Activated CD8-positive, alpha-beta memory T cell treated with anti-CD3 and anti-CD28 coated beads for 48 hours (primary cell): ENCODE measurements at regions not wholly inside any gene's neighbourhood (a gene's known extent, or its start where the extent isn't known, plus 50 kb on each side); places are given as distances from the start of the nearest gene placed in this dataset.
A peak's percentile ranks its signal among the peaks of the same experiment; 100 is the strongest.
"Not testable (repeated sequence)": the region's sequence is repeated elsewhere in the genome, so short reads cannot be mapped to it uniquely, and the experiment has no call there.

Experiments
- DNase-seq, 3 experiments: peaks; one replicate each; pipeline ENCODE4 v3.0.0-alpha.2; 2020; ENCODE audit warnings: low read depth in 2 of 3, low spot score in 2 of 3

DNA sequence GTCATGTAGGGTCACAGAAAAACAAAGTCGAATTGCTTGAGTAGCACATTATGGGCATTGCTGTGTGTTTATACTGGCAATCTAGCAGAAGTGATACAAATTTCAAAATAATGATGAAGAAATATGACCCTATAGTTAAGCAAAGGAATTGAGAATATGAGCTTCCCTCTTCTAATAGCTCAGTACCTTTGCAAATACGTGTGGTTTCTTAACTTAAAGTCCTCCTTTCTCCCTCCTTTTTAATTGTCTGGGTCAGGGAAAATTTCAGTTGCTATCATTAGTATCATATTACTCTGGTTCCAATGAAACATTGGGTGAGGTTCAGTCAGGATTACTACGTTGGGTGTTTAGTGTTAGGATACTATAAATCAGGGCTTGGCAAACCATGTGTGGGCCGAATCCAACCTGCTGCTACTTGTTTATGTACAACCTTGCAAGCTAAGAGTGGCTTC lies 166.8 kb upstream of the CARMIL1 start:
- DNase-seq: no peak

DNA sequence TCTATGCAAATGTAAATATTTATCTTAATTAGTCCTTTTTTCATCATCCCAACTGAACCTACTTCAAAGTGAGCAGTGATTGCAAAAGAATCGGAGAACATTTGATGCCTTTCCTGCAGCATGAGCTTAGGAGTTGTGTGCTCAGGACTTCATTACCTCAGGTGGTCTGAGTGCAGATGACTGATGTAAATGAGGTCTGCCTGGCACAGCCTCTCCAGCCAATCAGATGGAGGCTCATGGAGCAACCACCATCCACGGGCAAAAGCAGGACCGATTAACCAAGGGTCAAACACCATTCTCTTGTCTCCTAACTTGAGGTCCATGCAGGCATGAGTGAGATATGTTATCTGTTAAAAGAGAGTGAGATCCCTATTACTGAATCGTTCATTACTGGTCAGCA lies 165.7 kb upstream of the CARMIL1 start:
- no peak for DNase-seq

DNA sequence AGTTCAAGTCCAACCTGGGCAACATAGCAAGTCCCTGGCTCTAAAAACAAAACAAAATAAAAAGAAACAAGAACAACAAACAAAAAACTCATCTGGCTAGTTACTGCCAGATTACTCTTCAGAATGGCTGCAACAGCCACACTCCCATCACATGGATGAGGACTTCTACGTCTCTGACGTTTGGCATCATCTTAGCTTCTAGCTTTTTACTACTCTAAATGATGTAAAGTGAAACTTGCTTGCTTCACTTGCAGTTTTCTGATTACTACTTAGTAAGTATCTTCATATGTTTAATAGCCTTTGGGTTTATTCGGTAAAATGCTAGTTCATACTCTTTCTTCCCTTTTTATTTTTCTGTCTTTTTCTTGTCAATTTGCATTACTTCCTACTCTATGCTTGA lies 161.1 kb upstream of the CARMIL1 start:
- DNase-seq: no peak

DNA sequence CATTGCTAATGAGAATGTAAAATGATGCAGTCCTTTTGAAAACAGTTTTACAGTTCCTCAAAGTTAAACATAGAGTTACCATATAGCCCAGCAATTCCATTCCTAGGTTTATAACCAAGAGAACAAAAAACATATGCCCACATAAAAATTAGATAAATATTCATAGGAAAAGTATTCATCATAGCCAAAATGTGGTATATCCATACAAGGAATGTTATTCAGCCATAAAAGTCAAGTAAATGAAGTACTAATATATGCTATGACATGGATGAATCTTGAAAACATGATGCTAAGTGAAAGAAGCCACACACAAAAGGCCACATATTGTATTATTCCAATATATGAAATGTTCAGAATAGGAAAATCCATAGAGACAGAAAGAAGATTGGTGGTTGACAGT lies 158.0 kb upstream of the CARMIL1 start:
- no peak for DNase-seq

DNA sequence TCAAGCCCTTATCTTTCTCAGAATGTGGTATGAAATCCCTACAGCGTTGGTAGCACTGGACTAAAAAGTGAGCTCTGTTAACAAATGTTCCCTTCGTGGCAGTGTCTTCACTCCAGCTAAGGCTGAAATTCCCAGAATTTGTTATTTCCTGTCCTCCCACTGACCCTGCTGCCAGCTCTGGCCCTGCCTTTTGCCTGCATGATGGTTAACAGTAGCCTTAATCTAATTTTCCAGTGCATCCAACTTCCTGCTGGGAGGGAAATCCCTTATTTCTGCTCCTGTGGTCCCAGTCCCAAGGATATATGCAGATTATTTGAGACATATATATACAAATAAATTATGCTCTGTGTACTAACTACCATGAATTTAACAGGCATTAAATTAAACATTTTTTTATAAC lies 157.2 kb upstream of the CARMIL1 start:
- DNase-seq: no peak

DNA sequence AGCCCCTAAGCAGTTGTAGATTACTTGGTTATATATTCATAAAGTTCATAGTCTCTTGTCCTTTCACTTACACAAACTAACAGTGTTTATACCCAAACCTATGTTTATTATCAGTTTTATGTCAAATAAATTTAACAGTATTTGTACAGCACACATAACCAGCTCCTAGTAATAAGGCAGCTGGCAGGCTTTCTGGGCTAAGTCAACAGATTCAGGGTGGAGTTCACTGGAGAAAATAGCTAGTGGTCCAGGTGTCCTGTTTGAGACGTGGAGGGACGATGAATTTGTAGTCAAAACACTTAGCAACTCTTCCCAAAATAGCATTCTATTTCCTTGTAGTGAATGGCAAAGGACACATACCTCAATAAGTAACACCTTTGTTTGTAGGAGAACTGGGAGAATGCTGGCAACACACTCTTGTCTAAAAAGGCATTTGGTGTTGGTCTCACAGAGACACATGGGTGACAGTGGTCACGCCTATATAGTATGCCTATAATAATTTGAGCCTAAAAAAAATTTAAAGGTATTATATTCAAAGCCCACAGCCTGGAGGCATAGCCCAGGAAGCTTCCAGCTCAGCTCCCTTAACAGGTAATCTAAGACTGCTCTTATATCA lies 156.4 kb upstream of the CARMIL1 start:
- no peak for DNase-seq

DNA sequence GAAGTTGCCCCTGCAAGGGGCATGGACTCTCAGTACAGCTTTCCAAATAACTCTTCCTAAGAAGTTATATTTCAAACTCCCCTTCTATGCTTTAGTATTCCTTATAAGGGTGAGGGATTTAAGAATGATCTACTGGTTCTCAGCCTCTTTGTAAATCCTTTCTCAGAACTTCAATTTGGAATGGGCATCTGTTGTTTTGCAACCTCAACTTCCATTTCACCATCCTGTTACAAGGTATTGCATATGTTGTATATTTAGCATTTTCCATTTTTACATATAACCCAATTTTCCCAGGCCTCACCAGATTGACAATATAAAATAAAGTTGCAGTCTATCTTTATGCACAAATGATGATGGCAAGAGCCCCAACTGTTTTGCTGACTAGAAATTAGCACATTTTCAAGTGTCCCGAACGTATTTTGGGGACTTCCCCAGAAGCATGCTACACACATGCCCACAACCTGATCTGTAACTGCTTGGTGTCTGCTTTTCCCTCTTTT lies 154.9 kb upstream of the CARMIL1 start:
- DNase-seq: no peak

DNA sequence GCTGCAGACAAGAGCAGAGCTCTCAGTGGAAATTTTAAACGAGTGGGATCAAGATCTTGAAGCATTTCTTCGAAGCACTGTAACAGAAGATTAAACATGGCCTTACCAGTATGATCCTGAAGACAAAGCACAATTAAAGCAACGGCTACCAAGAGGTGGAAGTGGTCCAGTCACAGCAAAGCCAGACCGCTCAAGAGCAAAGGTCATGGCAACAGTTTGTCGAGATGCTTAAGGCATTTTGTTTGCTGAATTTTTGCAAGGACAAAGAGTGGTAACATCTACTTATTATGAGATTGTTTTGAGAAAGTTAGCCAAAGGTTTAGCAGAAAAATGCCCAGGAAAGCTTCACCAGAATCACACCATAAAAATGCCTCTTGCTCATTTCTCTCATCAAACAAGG lies 153.4 kb upstream of the CARMIL1 start:
- DNase-seq: no peak

DNA sequence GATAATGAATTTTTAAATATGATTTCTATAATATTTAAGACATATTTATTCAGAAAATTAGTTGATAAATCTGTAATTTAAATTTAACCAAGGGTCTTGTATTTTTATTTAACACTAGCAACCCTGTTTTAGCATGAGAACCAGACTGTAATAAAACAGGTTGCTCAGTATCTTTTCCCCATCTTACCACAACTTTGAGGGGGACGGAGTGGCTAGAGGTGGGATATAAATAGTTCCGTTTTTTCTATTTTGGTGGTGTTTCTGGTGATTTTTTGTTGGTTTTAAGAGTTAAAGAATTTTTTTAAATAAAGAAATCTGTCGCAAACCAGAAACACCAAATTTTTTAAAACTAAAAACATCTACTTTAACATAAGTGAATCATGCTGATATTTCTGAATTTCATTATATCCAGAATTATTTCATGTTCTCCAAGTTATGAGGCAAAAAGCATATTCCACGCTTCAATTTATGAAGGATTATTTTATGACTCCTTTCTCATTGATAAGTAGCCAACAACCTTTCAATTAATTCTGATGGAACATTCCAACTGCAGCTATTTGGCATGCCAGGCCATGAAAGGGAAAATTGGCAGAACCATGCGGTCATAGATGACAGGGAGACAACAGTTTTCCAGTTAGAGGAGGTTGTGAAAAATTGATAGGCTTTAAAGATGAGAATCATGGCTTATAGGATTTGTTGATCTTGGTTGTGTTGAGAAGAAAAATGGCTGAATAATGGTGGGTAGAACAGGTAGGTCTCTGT lies 151.9 kb upstream of the CARMIL1 start:
- DNase-seq: no peak

DNA sequence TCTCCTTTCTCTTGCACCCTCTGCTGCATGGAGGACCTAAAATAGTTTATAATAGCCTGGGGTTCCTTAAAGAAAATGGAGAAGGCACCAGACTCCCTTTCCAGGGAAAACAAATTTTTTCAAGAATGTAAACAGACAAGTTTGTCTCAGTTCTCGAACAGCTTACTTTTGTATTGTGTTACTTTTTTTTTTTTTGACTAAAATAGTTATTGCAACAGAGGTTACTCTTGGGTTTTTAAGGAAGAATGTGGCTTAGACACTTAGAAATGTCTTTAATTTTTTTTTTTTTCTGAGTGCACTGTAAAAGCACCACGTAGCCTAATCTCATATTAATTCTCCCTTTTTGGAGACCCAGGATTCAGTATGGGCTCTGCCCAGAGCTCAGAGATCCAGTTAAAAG lies 148.7 kb upstream of the CARMIL1 start:
- no peak for DNase-seq

DNA sequence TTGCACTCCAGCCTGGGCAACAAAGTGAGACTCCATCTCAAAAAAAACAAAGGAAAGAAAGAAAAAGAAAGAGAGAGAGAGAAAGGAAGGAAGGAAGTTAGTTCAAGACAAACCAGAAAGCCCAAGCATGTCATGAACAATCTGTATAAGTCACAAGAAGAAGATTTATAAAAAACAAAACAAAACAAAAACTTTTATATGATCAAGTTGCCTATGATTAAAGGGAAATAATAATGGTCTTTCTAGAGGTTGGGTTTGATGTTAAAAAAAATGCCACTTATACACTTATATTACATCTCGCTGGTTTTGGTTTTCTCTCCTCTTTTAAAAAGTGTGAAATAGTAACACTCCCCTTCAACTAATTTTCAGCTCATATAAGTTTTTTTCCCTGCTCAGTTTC lies 146.2 kb upstream of the CARMIL1 start:
- DNase-seq: no peak

DNA sequence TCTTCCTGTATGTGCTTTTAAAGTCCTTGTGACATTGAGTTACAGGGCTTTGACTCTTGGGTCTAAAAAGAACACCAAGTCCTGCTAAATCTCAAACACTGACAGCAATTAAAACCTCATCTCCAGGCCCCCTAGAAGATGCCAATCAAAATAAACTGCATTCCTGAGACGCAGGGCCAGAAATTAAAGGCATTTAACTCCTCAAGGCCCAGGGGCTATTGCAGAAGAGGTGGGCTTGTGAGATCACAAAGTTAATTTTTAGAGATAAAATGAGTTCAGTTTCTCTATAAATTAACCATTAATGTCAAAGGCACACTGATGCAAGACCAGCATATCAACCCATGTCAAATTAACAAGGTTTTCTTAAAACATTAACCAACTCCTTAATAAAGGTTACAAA lies 145.6 kb upstream of the CARMIL1 start:
- DNase-seq: no peak

DNA sequence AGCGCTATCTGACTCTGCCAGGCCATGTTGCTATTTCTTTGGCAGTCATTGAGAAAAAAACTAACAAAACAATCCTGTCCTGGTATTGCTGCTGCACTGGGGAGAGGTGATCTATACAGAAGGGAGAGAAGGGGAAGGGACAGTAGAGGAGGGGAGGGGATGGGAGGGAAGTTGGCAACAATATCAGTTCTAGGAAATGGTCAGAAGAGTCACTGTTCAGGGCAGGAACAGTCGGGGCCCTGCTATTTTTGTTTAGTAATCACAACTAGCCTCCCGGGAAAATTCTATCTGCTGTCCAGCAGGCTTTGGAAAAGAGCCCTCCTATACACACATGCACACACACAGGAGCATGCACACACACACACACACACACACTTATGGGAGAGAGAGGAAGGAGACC lies 142.3 kb upstream of the CARMIL1 start:
- no peak for DNase-seq

DNA sequence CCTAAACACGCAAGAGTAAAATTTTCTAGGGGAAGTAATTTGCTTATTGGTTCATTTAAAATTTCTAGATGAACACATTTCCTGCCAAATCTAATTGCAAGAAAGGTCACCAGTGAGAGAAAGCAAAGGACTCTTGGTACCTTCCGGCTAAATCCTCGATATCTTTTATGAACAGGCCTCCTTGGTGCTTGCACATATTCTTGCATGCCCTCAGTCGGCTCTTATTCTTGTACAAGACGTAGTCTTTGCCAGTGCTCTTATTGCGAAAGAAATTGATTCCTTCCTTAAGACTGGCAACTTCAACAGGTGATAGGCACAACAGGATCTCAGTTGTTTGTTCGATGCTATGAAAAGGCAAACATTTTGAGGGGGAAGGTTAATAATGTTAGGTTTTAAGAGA lies 141.7 kb upstream of the CARMIL1 start:
- no peak for DNase-seq

DNA sequence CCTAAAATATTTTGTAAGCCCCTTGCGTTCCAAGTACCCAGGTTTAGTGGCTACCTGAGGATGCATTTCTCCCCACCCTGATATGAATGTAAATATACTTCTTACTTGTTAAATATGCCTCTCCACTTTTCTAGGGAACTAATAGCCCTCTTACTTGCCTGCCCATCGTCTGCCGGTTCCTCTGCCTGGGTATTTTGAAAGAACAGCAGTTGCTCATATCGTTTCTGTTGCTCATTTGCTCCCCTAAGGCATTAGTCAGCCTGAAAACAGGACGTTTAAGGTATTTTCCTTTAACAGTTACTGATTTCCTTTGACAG lies 141.3 kb upstream of the CARMIL1 start:
- DNase-seq: no peak

DNA sequence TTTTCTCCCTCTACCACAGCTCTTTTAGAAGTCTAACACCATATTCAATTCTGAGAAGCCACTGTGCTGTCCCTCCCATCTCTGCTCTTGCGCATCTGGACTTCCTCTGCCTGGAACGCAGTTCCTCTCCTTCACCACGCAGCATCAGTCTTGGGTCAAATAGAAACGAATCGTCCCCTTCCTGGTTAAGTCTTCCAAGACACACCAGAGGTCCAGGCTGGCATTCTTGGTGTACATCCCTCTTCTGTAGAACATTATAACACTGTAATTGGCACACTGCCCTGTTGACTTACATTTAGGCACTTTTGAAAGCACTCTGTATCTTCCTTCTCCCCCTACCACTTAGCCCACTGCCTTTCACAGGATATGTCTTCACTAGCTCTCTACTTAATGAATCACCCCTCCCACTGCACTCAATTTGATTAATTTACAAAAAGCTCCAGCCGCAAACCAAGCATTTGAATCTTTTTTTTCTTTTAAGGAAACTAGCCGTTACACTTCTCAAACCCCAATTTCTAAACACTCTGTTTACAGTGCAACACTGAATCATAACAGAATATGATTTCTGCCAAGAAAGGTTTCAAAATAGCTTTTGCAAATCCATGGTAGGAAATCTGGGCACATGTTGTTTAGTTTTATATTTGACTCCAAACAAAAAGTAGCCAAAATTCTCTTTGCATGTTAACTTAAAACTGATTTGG lies 140.8 kb upstream of the CARMIL1 start:
- DNase-seq: peak; percentile 23 to 47 (median 47)

DNA sequence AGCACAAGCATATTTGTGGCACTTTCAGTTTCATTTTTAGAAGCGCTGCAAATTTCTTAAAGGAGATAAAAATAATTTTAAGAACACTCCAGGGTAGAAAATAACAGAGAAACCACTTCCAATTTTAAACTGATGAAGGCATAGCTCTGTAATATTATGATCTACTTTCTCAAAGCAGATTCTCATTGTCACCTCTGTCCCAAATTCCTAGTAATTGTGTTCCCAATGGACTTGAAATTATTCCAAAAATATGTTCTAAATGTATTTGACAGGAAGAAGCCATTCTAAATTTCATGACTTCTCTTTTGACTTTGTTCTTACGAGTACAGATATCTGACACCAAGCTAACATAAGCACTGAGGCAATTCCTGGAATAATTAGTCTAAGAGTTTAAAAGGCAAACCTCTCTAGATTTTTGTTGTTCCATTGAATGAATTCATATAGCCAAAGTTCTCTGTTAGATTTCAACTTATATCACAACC lies 140.2 kb upstream of the CARMIL1 start:
- no peak for DNase-seq

DNA sequence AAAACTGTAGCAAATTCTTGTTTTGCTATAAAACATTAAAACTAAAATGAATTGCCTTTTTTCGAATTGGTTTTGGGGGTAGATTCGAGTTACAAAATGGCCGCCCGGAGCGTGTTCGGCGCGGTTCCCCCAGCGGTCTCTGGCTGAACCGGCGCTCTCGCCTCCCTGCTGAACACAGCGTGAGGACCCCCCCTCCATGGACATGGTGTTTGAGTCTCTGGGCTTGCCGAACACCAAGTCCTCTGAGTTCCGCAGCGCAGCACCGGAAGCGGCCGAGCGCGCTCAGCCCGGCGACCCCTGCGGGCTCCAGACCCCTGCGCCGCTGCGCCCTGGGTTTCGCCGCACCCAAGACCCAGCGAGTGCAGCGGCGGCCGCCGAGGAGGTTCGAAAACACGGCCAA lies 139.6 kb upstream of the CARMIL1 start:
- DNase-seq: not testable (repeated sequence)

DNA sequence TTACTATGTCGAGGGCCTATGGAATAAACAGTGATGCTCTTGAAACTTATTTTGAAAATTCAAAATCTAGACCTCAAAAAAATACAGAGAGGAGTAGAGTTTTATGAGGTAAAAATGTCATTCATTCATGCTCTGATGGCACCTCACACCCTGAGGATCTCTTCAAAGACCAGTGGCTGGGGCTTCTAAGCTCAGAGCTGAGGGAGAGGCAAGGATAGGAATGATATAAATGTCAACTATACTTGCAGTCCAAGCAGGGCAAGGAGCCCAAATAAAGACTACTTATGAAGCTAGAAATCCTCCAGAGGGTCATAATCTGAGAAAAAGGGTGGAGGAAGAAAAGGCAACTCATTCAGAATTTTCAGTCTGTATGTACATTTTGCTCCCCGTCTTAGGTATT lies 136.7 kb upstream of the CARMIL1 start:
- DNase-seq: no peak

DNA sequence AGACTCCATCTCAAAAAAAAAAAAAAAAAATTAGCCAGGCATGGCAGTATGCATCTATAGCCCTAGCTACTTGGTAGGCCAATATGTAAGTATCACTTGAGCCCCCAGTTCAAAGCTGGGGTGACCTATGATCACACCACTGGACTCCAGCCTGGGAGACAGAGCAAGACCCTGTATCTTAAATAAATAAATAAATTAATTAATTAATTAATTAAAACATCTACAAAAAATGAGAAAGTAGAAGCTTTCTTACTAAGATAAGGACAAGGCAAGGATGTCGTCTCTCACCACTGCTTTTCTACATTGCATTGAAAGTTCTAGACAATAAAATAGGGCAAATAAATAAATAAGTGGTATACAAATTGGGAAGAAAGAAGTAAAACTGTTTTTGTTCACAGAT lies 134.3 kb upstream of the CARMIL1 start:
- DNase-seq: no peak

DNA sequence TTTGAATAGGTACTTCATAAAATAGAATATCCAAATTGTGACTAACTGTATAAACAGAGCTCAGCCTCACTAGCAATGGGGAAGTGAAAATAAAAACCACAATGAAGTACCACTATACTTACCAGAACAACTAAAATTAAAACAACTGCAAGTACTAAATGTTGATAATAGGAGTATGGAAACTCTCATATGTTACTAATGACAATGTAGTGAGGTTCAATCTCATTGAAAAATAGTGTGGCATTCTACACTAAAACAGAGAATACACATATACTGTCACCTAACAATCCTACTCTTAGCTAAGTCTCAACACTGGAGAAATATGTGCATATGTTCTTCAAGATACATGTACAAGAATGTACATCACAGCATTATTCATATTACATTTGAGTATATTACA lies 132.0 kb upstream of the CARMIL1 start:
- no peak for DNase-seq

DNA sequence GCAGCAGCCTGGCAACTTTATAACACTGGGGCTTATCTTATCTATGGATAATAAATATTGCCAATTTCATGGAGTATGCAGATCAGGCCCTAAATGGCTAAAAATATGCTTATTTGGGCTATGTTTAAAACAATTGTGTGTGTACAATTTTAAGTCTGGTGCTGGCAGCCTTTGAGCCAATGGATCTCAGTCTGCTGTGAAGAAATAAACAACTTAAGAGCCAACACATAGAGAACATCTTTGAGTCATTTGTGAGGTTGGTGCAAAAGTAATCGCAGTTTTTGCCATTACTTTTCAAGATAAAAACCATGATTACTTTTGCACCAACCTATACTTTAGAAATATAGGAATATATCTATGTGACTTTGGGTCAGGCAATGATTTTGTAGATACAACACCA lies 129.1 kb upstream of the CARMIL1 start:
- no peak for DNase-seq
